ENCODE measurements at regions not wholly inside any gene's neighbourhood (a gene's known extent, or its start where the extent isn't known, plus 50 kb on each side); places are given as distances from the start of the nearest gene placed in this dataset.

DNA sequence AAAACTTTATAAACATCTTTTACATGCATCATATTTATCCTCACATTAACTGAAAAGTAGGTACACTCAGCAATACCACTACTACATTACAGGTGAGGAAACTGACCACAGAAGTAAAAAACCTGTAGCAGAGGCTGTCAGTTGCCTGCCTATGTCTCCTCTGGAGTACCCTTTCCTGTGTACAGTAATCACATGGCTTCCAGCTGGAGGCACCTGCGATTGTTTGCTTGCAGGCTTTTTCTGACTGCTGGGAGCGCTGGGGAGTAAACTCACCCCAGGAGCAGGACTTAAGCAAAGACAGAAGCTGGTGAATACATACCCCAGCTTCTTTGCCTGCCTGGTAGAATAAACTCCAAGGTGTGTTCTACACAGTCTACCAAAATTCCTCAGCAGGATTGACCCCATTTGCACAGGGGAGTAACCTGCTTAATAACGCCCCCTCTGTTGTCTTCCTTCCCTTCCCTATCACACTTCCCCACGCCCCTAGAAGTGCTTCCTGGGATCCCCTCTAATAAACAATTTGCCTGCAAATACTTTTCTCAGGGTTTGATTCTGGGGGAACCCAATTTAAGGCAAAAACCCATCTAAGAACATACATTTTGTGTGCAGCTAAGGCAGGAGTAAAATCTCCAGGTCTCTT lies 138.9 kb downstream of the PTH2R start:
- no peak for DNase-seq (ENCODE audit: low spot score)

DNA sequence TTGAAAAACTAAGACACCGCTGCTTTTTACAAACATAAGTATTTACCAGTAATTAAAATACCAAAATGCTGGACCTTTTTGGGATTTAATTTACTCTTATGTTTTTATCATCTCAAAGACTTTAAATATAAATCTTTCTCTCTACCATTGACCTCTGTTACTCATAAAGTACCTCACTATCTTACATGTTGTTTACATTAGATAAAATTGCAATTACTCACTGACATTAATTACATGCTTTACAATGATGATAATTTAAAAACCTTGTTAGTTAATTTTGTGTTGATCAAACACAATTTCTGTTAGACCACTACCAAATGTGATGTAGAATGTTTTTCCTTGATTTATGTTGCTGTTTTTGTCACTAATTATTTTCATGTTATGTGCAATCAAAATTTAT lies 139.5 kb downstream of the PTH2R start:
- no peak for DNase-seq (ENCODE audit: low spot score)

DNA sequence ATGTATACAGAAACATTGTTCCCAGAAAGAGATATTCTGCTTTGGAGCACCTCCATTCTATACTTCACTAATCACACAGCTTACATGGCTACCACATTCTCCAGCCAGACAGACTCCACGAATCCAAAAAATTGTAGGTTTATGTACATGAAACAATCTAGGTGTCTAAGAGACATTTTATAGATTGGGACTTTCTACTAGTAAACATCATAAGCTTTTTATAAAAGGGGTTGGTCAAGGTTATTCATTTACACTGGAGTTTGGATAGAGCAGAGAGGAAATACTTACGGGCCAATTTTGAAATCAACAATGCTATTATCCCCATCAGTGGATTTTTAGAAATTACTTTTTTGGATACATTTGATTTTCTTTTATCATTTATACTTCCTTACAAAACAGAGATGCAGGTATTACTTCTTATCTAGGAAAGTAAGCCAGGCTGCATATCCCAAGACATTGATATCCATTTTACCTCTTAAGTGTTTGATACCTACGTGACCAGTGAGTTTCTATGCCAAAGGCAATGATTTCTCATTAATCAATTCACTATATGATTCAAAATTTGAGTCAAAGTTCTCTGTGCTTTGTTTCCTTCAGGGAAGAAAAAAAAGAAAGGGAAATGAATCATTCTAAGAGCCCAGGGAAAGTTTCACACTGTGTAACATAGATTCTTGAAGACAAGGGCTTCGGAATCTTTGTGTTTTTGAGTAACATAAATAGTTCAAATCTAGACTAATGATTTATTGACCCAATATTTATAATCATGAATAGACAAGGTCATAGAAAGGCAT lies 140.5 kb downstream of the PTH2R start:
- DNase-seq (ENCODE audit: low spot score): no peak

DNA sequence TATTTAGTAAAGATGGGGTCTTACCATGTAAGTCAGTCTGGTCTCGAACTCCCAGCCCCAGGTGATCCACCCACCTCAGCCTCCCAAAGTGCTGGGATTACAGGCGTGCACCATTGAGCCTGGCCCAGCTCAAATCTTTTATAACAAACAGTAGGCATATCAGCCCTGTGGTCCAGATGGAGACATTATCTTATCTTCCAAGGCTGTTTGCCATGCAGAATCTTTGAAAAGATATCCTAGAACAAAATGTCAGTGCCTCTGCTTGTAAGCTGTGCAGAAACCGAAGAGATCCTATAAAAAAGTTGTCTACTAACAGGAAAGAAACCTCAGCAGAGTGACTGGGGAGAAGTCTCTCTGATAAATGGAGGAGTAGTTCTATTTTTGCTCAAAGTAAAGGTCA lies 142.1 kb downstream of the PTH2R start:
- no peak for DNase-seq (ENCODE audit: low spot score)

DNA sequence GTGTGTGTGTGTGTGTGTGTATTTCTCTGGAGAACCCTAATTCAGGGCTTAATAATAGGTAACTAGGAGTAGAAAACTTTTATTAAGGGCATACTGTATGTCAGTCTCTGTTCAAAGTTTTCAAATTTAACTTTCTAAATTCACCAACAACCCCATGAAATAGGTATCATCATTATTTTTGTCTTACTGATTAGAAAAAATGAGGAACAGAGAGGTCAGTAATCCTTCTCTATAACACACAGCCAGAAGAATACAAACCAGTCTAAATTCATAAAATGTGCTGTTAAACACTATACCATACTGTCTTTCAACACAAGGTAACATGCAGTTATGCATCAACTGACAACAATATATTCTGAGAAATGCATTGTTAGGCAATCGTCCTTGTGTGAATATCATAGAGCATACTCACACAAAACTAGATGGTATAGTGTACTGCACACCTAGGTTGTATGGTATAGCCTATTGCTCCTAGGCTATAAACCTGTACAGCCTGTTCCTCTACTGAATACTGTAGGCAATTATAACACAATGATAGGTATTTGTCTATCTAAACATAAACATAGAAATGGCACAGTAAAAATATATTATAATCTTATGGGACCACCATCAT lies 143.1 kb downstream of the PTH2R start:
- DNase-seq (ENCODE audit: low spot score): no peak

DNA sequence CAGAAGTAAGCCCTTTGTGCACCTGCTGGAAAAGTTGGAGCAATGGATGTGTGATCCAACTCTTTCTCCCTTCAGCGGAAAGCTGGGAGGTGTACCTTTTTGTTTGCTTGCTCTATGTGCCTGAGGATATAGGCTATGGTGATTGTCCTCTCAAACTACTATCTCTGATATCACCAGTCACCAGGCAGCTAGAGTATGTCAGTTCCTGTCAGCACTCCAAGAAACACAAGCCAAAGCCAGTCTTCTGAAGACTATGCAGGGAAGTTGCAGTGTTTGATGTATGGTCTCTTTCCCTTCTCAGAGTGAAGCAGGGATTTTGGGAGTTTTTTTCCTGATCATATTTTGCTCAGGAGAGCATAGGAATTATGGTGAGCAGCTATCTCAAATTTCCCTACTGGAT lies 146.4 kb downstream of the PTH2R start:
- DNase-seq (ENCODE audit: low spot score): no peak

DNA sequence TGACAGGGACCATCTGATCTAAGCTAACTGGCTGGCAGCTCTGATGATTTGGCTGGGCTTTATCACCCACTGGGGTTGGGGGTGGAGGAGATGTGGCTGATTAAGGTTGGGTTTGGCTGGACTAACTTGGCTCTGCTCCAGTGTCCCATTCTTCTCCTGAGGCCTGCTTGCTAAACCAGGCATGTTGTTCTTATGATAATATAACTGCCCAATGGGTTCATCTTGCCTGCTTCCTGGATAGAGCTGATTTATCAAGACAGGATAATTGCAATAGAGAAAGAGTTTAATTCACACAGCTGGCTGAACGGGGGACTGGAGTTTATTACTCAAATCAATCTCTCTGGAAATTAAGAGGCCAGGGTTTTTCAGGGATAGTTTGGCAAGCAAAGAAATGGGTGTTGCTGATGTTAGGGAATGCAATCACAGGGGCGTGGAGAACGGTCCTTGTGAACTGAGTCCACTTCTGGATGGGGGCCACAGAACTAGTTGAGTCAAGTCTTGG lies 150.4 kb downstream of the PTH2R start:
- no peak for DNase-seq (ENCODE audit: low spot score)

DNA sequence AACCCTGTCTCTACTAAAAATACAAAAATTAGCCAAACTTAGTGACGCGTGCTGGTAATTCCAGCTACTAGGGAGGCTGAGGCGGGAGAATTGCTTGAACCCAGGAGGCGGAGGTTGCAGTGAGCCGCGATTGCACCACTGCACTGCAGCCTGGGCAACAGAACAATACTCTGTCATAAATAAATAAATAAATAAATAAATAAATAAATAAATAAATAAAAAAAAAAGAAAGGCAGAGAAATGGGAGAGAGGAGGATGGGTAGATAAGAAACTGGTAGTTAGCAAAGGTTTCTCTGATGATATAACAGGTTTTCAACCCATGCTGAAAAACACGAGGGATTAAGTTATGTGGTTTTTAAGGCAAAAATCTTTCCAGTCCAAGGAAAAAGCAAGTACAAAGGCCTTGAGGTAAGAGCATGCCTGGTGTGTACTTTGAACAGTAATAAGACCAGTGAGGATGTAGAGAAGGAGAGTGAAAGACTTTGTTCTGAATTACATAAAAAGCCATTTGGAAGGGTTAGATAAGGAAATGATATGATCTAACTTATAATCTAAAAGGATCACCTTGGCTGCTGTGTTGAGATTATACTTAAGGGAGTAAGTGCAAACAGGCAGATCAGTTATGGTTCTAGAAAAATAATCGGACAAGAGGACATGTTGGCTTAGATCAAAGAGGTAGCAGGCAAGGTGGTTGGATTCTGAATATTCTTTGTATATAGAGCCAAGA lies 159.3 kb downstream of the PTH2R start:
- DNase-seq (ENCODE audit: low spot score): no peak

DNA sequence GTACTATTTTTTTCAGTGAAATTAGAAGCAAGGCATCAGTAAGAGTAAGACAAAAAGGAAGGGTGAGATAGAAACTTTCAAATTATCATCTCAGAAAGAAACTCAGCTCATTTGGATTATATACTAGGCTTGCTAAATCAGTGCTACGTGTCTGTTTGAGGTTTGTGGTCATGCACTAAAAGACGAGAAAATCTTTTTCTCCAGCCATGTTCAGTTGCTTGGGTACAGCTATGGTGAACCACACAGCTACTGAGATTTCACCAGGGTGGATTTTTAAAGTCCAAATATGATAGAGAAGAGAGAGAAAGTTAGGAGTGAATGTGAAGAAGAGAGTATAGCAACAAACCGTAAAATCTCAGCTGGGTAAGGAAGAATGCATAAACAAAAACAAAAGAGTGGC lies 161.6 kb downstream of the PTH2R start:
- DNase-seq (ENCODE audit: low spot score): no peak

DNA sequence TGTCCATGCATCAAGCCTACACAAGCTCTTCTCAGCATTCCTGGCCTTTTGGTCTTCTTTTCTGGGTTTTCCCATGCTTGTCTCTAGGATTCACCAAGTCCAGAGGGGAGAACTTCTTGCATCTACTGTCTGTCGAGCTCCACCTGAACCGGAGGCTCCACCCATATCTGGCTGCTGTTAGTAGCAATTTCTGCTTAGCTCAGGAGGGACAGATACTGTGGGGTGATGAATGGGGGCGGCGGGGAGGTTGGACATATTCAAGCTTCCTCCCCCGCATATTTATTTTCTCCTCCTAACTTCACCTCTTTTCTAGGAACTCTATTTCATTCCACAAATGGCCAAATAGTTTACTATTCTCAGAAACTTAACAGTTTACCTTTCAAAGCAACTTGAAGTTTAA lies 163.5 kb downstream of the PTH2R start:
- DNase-seq (ENCODE audit: low spot score): no peak

DNA sequence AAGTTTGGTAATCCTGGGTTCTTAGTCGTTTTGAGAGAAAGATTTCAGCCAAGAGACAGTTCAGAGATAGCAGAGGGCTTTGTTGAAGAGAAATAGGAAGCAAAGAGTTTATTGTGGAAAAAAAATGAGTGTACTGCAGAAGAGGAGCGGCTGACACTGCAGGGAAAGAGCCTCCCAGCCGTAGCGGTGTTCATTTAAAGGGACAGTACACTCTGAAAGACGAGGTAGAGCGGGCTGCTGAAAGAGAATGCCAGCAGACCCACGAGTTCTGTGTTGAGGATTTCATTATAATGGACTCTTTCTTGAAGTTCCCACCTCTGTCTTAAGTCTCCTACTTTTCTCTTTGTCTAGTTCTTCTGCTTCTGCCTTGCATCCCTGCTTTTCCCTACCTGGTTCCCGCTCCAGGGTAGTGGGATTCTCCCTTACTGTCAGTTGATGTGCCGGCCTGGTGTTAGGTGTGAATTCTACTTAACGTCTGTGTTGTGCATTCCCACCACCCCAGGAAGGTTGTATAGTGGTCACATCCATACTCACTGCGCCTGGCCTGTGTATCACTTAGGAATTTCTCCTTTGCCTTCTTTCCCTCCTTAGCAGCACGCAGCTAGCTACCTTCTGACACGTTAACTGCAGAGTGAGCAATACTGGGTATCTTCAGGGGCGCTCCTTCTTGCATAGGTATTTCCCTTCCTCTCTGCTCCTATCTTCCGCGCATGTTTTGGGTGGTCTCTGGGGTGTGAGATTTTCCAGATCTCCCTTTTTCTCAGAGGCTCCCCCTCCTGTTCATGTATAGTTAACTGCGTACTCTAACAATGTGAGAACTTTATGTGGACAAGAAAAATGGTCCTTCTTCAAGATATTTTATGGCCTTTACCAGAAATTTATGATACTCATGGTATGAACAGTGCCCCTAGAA lies 164.5 kb downstream of the PTH2R start:
- DNase-seq (ENCODE audit: low spot score): no peak

DNA sequence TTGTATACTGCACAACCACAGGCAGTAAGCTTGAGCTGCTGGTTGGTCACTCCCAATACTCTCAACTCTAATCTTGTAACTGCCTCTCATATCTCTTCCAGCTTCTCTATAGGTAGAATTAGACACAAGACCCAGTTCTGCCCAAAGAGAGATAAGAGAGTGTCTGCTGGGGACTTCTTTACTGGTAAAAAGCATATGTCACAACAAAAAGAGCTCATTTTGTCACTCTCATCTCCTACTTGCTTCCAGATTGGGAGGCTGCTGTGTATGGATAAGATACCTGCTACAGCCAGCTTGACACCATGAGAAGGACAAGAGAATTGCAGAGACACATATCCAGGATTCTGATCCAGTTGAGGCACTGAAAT lies 165.2 kb downstream of the PTH2R start:
- DNase-seq (ENCODE audit: low spot score): no peak

DNA sequence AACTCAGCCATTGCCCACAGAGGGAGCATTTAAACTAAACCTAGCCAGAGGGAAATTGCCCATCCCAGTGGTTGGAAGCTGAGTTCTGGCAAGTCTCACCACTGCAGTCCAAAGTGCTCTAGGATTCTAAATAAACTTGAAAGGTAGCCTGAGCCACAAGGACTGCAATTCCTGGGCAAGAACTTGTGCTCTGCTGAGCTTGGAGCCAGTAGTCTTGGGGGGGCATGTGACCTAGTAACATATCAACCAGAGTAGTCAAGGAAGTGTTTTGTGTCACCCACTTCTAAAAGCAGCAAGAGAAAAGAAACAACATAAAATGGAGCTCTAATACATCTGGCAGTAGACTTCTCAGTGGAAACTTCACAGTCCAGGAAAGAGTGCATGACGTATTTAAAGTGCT lies 167.0 kb downstream of the PTH2R start:
- no peak for DNase-seq (ENCODE audit: low spot score)

DNA sequence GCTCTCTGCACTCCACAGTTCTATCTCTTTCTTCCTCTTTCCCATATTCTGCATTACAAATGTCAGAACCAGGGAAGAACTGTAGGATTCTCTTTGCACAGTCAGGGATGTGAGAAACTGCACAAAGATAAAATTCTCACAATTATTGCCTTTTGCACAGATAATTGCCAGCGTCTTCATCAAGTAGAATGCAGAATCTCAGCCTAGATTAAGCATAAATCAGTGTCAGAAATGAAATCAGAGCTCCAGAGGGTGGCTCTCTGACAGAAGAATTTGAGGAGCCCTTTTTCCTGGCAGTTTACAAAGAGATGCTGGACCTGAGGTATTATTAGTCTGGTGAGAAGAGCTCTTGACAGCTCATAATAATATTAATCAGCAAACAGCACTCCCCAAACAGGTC lies 173.1 kb downstream of the PTH2R start:
- no peak for DNase-seq (ENCODE audit: low spot score)

DNA sequence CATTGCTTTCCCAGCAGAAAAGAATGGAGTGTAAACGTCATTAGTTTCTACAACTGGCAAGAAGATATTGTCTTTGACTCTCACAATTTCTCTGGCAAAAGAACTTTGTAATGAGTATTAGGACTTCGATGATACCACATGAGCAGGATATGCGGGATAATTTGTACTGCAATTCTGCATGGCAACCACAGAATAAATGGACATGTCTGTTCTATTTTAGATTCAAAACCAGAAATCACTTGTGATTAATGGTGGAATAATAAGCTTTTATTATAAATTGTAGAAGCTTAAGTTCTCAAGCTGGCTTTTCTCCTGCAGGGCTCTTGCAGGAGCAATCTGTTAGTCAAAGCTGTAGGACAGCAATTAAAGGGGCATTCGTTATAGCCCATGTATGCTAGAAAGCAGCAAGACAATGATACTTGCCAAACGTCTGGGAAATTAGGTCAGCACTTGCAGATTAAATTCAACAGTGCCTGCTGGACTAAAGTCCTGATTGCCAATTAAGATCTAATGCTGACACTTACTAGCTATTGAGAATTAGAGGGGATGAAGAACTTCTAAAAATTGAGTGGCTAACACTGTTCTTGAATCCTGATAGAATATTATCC lies 177.9 kb downstream of the PTH2R start:
- DNase-seq (ENCODE audit: low spot score): no peak

DNA sequence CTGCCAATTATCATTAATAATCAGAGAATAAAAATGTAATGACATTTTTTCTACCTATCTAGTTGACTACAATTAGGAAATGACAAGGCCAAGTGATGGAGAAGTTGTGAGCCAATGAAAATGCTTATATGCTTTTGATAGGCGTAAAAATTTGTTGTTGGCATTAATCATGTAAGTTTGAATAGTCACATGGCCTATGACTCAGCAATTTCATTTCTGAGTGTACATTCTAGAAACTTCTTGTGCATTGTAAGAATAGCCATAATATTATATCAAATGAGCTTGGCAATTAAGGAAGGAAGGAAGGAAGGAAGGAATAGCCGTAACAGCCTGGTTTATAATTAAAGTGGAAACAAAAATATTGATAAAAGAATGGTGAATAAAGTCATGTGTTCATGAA lies 179.9 kb downstream of the PTH2R start:
- no peak for DNase-seq (ENCODE audit: low spot score)

DNA sequence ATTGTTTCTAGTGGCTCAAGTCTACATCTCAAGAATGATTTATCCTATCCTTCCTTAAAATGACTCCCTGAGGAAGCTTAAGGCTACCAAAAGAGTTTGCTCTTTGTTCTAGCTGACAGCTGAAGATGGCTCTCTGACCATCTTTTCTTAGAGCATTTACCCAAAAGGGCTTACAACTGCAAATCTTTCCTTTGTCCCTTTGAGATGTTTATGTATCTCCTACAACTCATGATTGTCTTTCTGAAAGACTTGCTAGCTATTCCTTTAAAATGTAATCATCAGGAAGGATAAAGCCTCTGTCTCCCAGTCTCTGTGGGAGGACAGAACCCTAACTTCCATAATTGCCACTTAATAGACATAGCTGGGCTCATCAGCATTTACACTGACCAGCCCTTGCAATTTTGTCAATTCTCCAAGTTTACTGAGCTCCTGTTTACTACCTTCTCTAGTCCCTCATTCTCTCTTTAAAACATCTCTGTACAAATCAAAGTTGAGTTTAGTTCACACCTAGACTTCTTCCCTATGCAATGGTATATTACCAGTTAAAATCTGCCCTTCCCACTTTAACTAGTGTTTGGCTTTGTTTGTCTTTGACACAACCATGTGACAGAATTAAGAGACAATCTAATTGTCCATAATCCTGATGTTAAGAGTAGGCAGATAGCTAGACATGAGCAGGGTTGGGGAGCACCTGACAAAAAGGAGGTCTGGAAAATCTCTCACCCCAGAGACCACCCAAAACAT lies 188.2 kb downstream of the PTH2R start:
- DNase-seq (ENCODE audit: low spot score): no peak

DNA sequence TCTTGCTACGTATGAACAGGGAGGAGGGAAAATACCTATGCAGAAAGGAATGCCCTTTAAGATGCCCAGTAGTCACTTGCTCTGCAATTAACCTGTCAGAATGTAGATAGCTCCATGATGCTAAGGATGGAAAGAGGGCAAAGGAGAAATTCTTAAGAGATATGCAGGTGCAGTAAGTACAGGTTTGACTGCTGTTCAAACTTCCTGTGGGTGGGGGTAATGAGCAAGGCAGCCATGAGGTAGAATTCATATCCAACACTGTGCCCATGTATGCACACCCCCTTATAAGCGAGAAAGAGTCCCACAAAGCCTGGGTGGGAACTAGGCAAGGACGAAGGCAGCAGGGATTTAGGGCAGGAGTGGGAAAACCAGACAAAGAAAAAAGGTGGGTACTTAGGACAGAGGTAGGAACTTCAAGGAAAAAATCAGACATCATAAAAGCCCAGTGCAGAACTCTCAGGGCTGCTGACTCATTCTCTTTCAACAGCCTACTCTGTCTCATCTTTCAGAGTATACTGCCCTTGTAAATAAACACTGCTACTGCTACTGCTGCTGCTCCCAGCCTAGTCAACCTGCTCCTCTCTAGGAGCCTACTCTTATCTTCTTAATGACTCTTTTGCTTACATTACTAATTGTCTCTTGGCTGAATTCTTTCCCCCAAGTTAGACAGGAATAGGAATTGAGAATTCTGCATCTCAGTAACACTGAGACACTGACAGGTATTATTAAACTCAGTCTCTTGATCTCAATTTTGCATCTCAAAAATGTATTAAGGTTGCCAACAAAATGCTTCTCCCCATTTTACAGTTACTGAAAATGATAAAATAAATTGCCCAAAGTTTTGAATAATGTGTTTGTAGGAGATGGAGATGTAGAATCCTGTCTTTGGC lies 189.0 kb downstream of the PTH2R start:
- DNase-seq (ENCODE audit: low spot score): no peak

DNA sequence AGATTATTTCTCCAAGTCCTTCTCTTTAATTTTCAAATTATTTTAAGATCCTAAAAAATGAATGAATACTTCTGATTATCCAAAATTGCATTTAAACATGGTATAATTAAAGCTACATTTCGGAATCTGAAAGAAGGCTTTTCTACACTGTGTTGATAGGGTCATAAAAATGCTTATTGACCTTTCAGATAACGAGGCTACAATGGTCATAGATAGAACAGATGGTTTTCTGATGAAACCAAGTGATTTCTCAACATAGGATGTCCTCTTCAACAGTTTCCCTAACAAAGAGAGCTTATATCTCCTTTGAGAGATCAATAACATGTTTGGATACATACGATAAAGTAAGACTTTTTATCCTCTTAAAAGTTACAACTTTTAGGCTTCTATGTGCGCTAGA lies 201.1 kb downstream of the PTH2R start:
- DNase-seq (ENCODE audit: low spot score): no peak
